Endothelial cell of umbilical vein (primary cell): ENCODE measurements at regions not wholly inside any gene's neighbourhood (a gene's known extent, or its start where the extent isn't known, plus 50 kb on each side); places are given as distances from the start of the nearest gene placed in this dataset.

ENCODE experiments used
- BruUV-seq: library from RNA; stranded (reverse); fragments of 400-500 nt; replicated peaks from 2 replicates; lab custom pipeline; 2021; lab: Mats Ljungman, UMichigan
- CTCF ChIA-PET: fragments of 300-600, 350-600 bp; sonication (Branson Sonifier 250); formaldehyde crosslinking; loops from one replicate; lab custom pipeline; 2021; ENCODE audit warnings: antibody characterized with exemption, inconsistent platforms; lab: Charles Lee
- POLR2A ChIA-PET: fragments of 300-600, 350-600 bp; sonication (Branson Sonifier 250); formaldehyde crosslinking; loops from one replicate; lab custom pipeline; 2021; ENCODE audit warnings: antibody characterized with exemption, inconsistent platforms; lab: Charles Lee
- DNase-seq: peaks from one replicate; pipeline ENCODE4 v3.0.0-alpha.2; 2011; ENCODE audit warnings: low read depth, low spot score
- FAIRE-seq: peaks from 2 replicates; lab custom pipeline; 2011; peaks lifted over from hg19 to GRCh38; lab: Jason Lieb, UNC
- H2AFZ ChIP-seq: 2 replicates; pipeline ENCODE4 v1.6.0; 2012; ENCODE audit warnings: low read depth, low read length, control low read depth, inconsistent platforms
- H3K27ac ChIP-seq: 2 replicates; pipeline ENCODE4 v1.5.1; 2011; ENCODE audit warnings: low read depth, mild to moderate bottlenecking, control low read depth, low read length, moderate library complexity; ENCODE audit not compliant: insufficient read depth
- H3K27me3 ChIP-seq, 2 experiments: 2 replicates each; pipeline versions ENCODE4 v1.6.0 to v1.6.1; 2011; ENCODE audit warnings: low read length in 2 of 2, mixed read lengths in 1 of 2; ENCODE audit not compliant: control insufficient read depth in 2 of 2, insufficient read depth in 2 of 2
- H3K36me3 ChIP-seq, 2 experiments: 2 replicates in 1 of 2; 3 replicates in 1 of 2; pipeline ENCODE4 v1.5.1; 2011; ENCODE audit warnings: low read length in 2 of 2, mild to moderate bottlenecking in 1 of 2, moderate library complexity in 1 of 2; ENCODE audit not compliant: control insufficient read depth in 2 of 2, insufficient read depth in 2 of 2; ENCODE audit errors: extremely low read depth in 1 of 2
- H3K4me1 ChIP-seq: 3 replicates; pipeline ENCODE4 v1.5.1; 2011; ENCODE audit warnings: mild to moderate bottlenecking, low read length; ENCODE audit not compliant: control insufficient read depth, insufficient read depth; ENCODE audit errors: extremely low read depth
- H3K4me2 ChIP-seq: 2 replicates; pipeline ENCODE4 v1.6.1; 2011; ENCODE audit warnings: low read length, control low read depth, mixed read lengths; ENCODE audit not compliant: insufficient read depth
- H3K4me3 ChIP-seq, 3 experiments: fragments of 200-600 bp in 1 of 3; sonication (generic), shearing (Covaris generic) in 1 of 3; replicated peaks in 1 of 3; 2 replicates each; pipeline ENCODE4 v1.5.1; 2011 to 2016; ENCODE audit warnings: control low read depth in 3 of 3, low read length in 3 of 3, mild to moderate bottlenecking in 2 of 3, inconsistent platforms in 1 of 3, low read depth in 1 of 3, moderate library complexity in 1 of 3; ENCODE audit not compliant: insufficient read depth in 1 of 3
- H3K79me2 ChIP-seq: 2 replicates; pipeline ENCODE4 v1.6.0; 2012; ENCODE audit warnings: low read length, inconsistent platforms; ENCODE audit not compliant: control insufficient read depth, insufficient read depth
- H3K9ac ChIP-seq: replicated peaks from 2 replicates; pipeline ENCODE3; 2011; ENCODE audit warnings: low read length, control low read depth; ENCODE audit not compliant: insufficient read depth; ENCODE audit errors: extremely low read depth
- H3K9me1 ChIP-seq: replicated peaks from 3 replicates; pipeline ENCODE4 v1.6.0; 2011; ENCODE audit warnings: mild to moderate bottlenecking, low read length; ENCODE audit not compliant: control insufficient read depth, insufficient read depth; ENCODE audit errors: extremely low read depth
- H3K9me3 ChIP-seq: replicated peaks from 2 replicates; pipeline ENCODE4 v1.5.1; 2012; ENCODE audit warnings: low read length, inconsistent platforms; ENCODE audit not compliant: control insufficient read depth, insufficient read depth
- H4K20me1 ChIP-seq: replicated peaks from 2 replicates; pipeline ENCODE3; 2011; ENCODE audit warnings: mild to moderate bottlenecking, low read length; ENCODE audit not compliant: control insufficient read depth, insufficient read depth; ENCODE audit errors: extremely low read depth
- EZH2 ChIP-seq: IDR thresholded peaks from 2 replicates; pipeline ENCODE4 v1.6.1; 2012; ENCODE audit warnings: borderline replicate concordance, low read depth, mild to moderate bottlenecking, moderate library complexity, low read length, inconsistent platforms; ENCODE audit not compliant: severe bottlenecking
- FOS ChIP-seq: IDR thresholded peaks from 2 replicates; pipeline ENCODE4 v1.6.1; 2011; ENCODE audit warnings: mild to moderate bottlenecking, low read length, moderate library complexity, borderline replicate concordance; ENCODE audit not compliant: insufficient read depth
- JUN ChIP-seq: IDR thresholded peaks from 2 replicates; pipeline ENCODE4 v1.6.1; 2011; ENCODE audit warnings: borderline replicate concordance, low read depth; ENCODE audit not compliant: insufficient read length, insufficient read depth
- MAX ChIP-seq: IDR thresholded peaks from 2 replicates; pipeline ENCODE4 v1.6.1; 2011; ENCODE audit not compliant: insufficient read depth, insufficient read length
- MYC ChIP-seq: IDR thresholded peaks from one replicate; pipeline ENCODE4 v1.6.1; 2011; ENCODE audit warnings: mild to moderate bottlenecking, low read depth, low read length
- POLR2A ChIP-seq: IDR thresholded peaks from 2 replicates; pipeline ENCODE4 v1.6.1; 2012; ENCODE audit warnings: low read depth, mild to moderate bottlenecking, control low read depth, low read length
- POLR2AphosphoS5 ChIP-seq: IDR thresholded peaks from 2 replicates; pipeline ENCODE4 v1.6.1; 2012; ENCODE audit warnings: low read depth, mild to moderate bottlenecking, control low read depth, low read length, moderate library complexity; ENCODE audit not compliant: insufficient read depth
- dilution Hi-C: fragments of 300-500 bp; cut with MboI; formaldehyde crosslinking; loops from one replicate; pipeline ENCODE4 v1.15.0; 2019; ENCODE audit warnings: low sequenced_read_pairs; ENCODE audit not compliant: extremely low pct_ligation_motif_present
- intact Hi-C: fragments of 100-400 bp; cut with micrococcal nuclease; formaldehyde crosslinking; loops from one replicate; pipeline ENCODE4 v1.10.0; 2022
- TF ChIP-seq, protein P1 (sequence below), 2 donors: IDR thresholded peaks; 1 replicate in 1 of 2; 2 replicates in 1 of 2; pipeline ENCODE4 v1.5.1; 2011; ENCODE audit warnings: low read length in 2 of 2, mild to moderate bottlenecking in 2 of 2, moderate library complexity in 2 of 2, control low read depth in 1 of 2, inconsistent platforms in 1 of 2, low read depth in 1 of 2; ENCODE audit not compliant: insufficient read depth in 1 of 2; ENCODE audit errors: extremely low read depth in 1 of 2

DNA sequence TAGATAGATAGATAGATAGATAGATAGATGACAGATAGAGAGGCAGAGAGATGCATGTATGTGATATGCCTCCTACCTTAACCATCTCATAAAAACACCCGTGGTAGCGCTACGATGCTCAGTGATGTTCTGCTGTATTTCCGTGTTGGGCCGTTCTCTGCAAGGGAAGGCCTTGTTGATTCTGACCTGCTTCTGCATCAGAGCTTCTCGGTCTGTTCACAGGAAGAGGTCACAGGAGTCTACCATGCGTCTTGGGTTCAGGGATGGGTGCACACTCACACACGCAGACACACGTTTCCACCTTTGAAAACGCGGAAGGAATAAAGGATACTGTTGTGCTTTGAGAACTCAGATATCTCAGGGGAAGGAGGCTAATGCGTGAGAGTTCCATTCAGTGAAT lies 316.9 kb downstream of the TEX29 start:
- dilution Hi-C loops = no loop called here

More for the DNA sequence above, 316.9 kb downstream of the TEX29 start:
- FAIRE-seq = no peak
- no peaks in the 10 kb centered on the region for H3K9me1 ChIP-seq
- no peaks in the 10 kb centered on the region for H3K4me1 ChIP-seq
- H4K20me1 ChIP-seq = no peaks in the 10 kb centered on the region
- H3K27ac ChIP-seq = no peak overlapping the region
- intact Hi-C loops = no loop called here
- TF ChIP-seq MYC = no peak
- TF ChIP-seq FOS = no peak
- TF ChIP-seq, protein P1, sequence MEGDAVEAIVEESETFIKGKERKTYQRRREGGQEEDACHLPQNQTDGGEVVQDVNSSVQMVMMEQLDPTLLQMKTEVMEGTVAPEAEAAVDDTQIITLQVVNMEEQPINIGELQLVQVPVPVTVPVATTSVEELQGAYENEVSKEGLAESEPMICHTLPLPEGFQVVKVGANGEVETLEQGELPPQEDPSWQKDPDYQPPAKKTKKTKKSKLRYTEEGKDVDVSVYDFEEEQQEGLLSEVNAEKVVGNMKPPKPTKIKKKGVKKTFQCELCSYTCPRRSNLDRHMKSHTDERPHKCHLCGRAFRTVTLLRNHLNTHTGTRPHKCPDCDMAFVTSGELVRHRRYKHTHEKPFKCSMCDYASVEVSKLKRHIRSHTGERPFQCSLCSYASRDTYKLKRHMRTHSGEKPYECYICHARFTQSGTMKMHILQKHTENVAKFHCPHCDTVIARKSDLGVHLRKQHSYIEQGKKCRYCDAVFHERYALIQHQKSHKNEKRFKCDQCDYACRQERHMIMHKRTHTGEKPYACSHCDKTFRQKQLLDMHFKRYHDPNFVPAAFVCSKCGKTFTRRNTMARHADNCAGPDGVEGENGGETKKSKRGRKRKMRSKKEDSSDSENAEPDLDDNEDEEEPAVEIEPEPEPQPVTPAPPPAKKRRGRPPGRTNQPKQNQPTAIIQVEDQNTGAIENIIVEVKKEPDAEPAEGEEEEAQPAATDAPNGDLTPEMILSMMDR (IDR thresholded peaks at IDR 0.05; ENCODE audit: extremely low read depth in 1 of 2, insufficient read depth in 1 of 2, low read depth in 1 of 2, low read length in 2 of 2) = no peak
- no peak for TF ChIP-seq POLR2A
- TF ChIP-seq POLR2AphosphoS5 = no peak
- no peak for TF ChIP-seq MAX
- TF ChIP-seq EZH2 = no peak
- no peak for TF ChIP-seq JUN
- H3K4me3 ChIP-seq = no peak overlapping the region
- H2AFZ ChIP-seq = no peak overlapping the region
- POLR2A ChIA-PET = no interaction called here
- no peaks in the 10 kb centered on the region for H3K79me2 ChIP-seq
- H3K36me3 ChIP-seq = no peaks in the 10 kb centered on the region
- H3K4me2 ChIP-seq = no peak overlapping the region
- H3K27me3 ChIP-seq = no peaks in the 10 kb centered on the region
- DNase-seq = no peak
- no peak overlapping the region for H3K9ac ChIP-seq
- no TSS peak for BruUV-seq
- CTCF ChIA-PET = no interaction called here
- no peaks in the 10 kb centered on the region for H3K9me3 ChIP-seq
